T-helper 22 cell (primary cell): ENCODE measurements at regions not wholly inside any gene's neighbourhood (a gene's known extent, or its start where the extent isn't known, plus 50 kb on each side); places are given as distances from the start of the nearest gene placed in this dataset.

Experiments
- DNase-seq: peaks from one replicate; pipeline ENCODE4 v3.0.0-alpha.2; 2020; ENCODE audit warnings: low read depth

GRCh38 chr1:193549081-193549480, 362.7 kb upstream of the B3GALT2 start:
- DNase-seq = no peak

GRCh38 chr1:193545171-193545570, 358.8 kb upstream of the B3GALT2 start:
- DNase-seq = no peak

GRCh38 chr1:193543259-193543658, 356.8 kb upstream of the B3GALT2 start:
- DNase-seq = no peak

GRCh38 chr1:193542690-193543089, 356.3 kb upstream of the B3GALT2 start:
- no peak for DNase-seq

- DNase-seq = no peak
Observed at GRCh38 chr1:193540511-193540910, 354.1 kb upstream of the B3GALT2 start.

- no peak for DNase-seq
Observed at GRCh38 chr1:193539731-193540459, 353.5 kb upstream of the B3GALT2 start.

GRCh38 chr1:193538680-193539079, 352.3 kb upstream of the B3GALT2 start:
- no peak for DNase-seq

GRCh38 chr1:193538003-193538354, 351.6 kb upstream of the B3GALT2 start:
- DNase-seq = no peak

GRCh38 chr1:193537266-193538002, 351.0 kb upstream of the B3GALT2 start:
- no peak for DNase-seq

- no peak for DNase-seq
Observed at GRCh38 chr1:193533853-193534252, 347.4 kb upstream of the B3GALT2 start.

GRCh38 chr1:193525917-193526710, 339.7 kb upstream of the B3GALT2 start:
- DNase-seq = no peak

- DNase-seq = no peak
Observed at GRCh38 chr1:193525411-193525810, 339.0 kb upstream of the B3GALT2 start.

GRCh38 chr1:193524616-193525015, 338.2 kb upstream of the B3GALT2 start:
- no peak for DNase-seq

- no peak for DNase-seq
Observed at GRCh38 chr1:193524021-193524420, 337.6 kb upstream of the B3GALT2 start.

GRCh38 chr1:193520472-193520871, 334.1 kb upstream of the B3GALT2 start:
- DNase-seq = no peak

- DNase-seq = no peak
Observed at GRCh38 chr1:193519922-193520321, 333.5 kb upstream of the B3GALT2 start.

- no peak for DNase-seq
Observed at GRCh38 chr1:193516755-193517388, 330.5 kb upstream of the B3GALT2 start.

- no peak for DNase-seq
Observed at GRCh38 chr1:193514397-193514796, 328.0 kb upstream of the B3GALT2 start.

- no peak for DNase-seq
Observed at GRCh38 chr1:193513032-193513431, 326.6 kb upstream of the B3GALT2 start.

- no peak for DNase-seq
Observed at GRCh38 chr1:193504920-193505319, 318.5 kb upstream of the B3GALT2 start.

GRCh38 chr1:193498088-193498655, 311.8 kb upstream of the B3GALT2 start:
- no peak for DNase-seq

GRCh38 chr1:193494368-193494767, 308.0 kb upstream of the B3GALT2 start:
- no peak for DNase-seq
